ENCODE measurements at regions not wholly inside any gene's neighbourhood (a gene's known extent, or its start where the extent isn't known, plus 50 kb on each side); places are given as distances from the start of the nearest gene placed in this dataset.

GRCh38 chr7:118754608-118755007, 530.1 kb downstream of the ANKRD7 start:
- no peak for ATAC-seq (replicated peaks in 6 of 8)
- 5 to 100% (median 68%) methylated on average over 2 to 3 of the region's 3 CpGs; no CpG with 5 or more reads in 1 of the 10 experiments for WGBS, 10 experiments
- Histone ChIP-seq H3K4me3 (no peak overlapping the region), H3K4me1 (replicated peaks in 1 of 2) (peaks cover 0 to 5% of the 10 kb centered on the region in 2 donors), H3K27ac (no peak overlapping the region)
- in situ Hi-C loops (cut with MboI; ENCODE audit: low pct_unique_long_range_greater_than_20kb in 2 of 9, low sequenced_read_pairs in 9 of 9, unreplicated experiment in 9 of 9): no loop called here

GRCh38 chr7:118755067-118755625, 530.6 kb downstream of the ANKRD7 start:
- Histone ChIP-seq H3K4me1 (replicated peaks in 1 of 2) (peaks cover 0 to 5% of the 10 kb centered on the region in 2 donors), H3K4me3 (no peak overlapping the region), H3K27ac (no peak overlapping the region)
- in situ Hi-C loops (cut with MboI; ENCODE audit: low pct_unique_long_range_greater_than_20kb in 2 of 9, low sequenced_read_pairs in 9 of 9, unreplicated experiment in 9 of 9): no loop called here
- ATAC-seq (replicated peaks in 6 of 8): no peak
- 0 to 100% (median 64%) methylated on average over 1 to 3 of the region's 3 CpGs for WGBS, 10 experiments

- Histone ChIP-seq H3K4me3 (no peak overlapping the region), H3K27ac (no peak overlapping the region), H3K4me1 (replicated peaks in 1 of 2) (peaks cover 0 to 5% of the 10 kb centered on the region in 2 donors)
- no peak for ATAC-seq (replicated peaks in 6 of 8)
- in situ Hi-C loops (cut with MboI; ENCODE audit: low pct_unique_long_range_greater_than_20kb in 2 of 9, low sequenced_read_pairs in 9 of 9, unreplicated experiment in 9 of 9): no loop called here
- 0 to 100% (median 92%) methylated on average over 1 to 3 of the region's 3 CpGs; no CpG with 5 or more reads in 2 of the 10 experiments for WGBS, 10 experiments
These were observed 532.6 kb downstream of the ANKRD7 start for GRCh38 chr7:118757066-118757465.

GRCh38 chr7:118758582-118758981, 534.1 kb downstream of the ANKRD7 start:
- ATAC-seq (replicated peaks in 6 of 8): no peak
- no peak overlapping the region for H3K4me3 ChIP-seq
- in situ Hi-C loops (cut with MboI; ENCODE audit: low pct_unique_long_range_greater_than_20kb in 2 of 9, low sequenced_read_pairs in 9 of 9, unreplicated experiment in 9 of 9): no loop called here
- H3K27ac ChIP-seq: no peak overlapping the region
- no peaks in the 10 kb centered on the region for H3K4me1 ChIP-seq (replicated peaks in 1 of 2)

GRCh38 chr7:118759921-118760320, 535.4 kb downstream of the ANKRD7 start:
- no peak for ATAC-seq (replicated peaks in 6 of 8)
- H3K4me3 ChIP-seq: no peak overlapping the region
- H3K4me1 ChIP-seq (replicated peaks in 1 of 2): no peaks in the 10 kb centered on the region
- H3K27ac ChIP-seq: no peak overlapping the region
- in situ Hi-C loops (cut with MboI; ENCODE audit: low pct_unique_long_range_greater_than_20kb in 2 of 9, low sequenced_read_pairs in 9 of 9, unreplicated experiment in 9 of 9): no loop called here

GRCh38 chr7:118762451-118762850, 537.9 kb downstream of the ANKRD7 start:
- H3K4me3 ChIP-seq: no peak overlapping the region
- 0 to 88% (median 71%) methylated on average over 1 to 2 of the region's 2 CpGs; no CpG with 5 or more reads in 1 of the 10 experiments for WGBS, 10 experiments
- H3K4me1 ChIP-seq (replicated peaks in 1 of 2): no peaks in the 10 kb centered on the region
- no peak overlapping the region for H3K27ac ChIP-seq
- ATAC-seq (replicated peaks in 6 of 8): no peak
- in situ Hi-C loops (cut with MboI; ENCODE audit: low pct_unique_long_range_greater_than_20kb in 2 of 9, low sequenced_read_pairs in 9 of 9, unreplicated experiment in 9 of 9): no loop called here

GRCh38 chr7:118764221-118764620, 539.7 kb downstream of the ANKRD7 start:
- no peak overlapping the region for H3K27ac ChIP-seq
- ATAC-seq (replicated peaks in 6 of 8): no peak

GRCh38 chr7:118771672-118772071, 547.2 kb downstream of the ANKRD7 start:
- ATAC-seq (replicated peaks in 6 of 8): no peak
- Histone ChIP-seq H3K27ac (no peak overlapping the region), H3K4me3 (no peak overlapping the region), H3K4me1 (replicated peaks in 1 of 2) (no peaks in the 10 kb centered on the region)
- in situ Hi-C loops (cut with MboI; ENCODE audit: low pct_unique_long_range_greater_than_20kb in 2 of 9, low sequenced_read_pairs in 9 of 9, unreplicated experiment in 9 of 9): no loop called here

More at GRCh38 chr7:118764221-118764620, 539.7 kb downstream of the ANKRD7 start:
- 4 to 100% (median 88%) methylated on average over 1 to 4 of the region's 4 CpGs; no CpG with 5 or more reads in 1 of the 10 experiments for WGBS, 10 experiments
- no peak overlapping the region for H3K4me3 ChIP-seq
- in situ Hi-C loops (cut with MboI; ENCODE audit: low pct_unique_long_range_greater_than_20kb in 2 of 9, low sequenced_read_pairs in 9 of 9, unreplicated experiment in 9 of 9): no loop called here
- no peaks in the 10 kb centered on the region for H3K4me1 ChIP-seq (replicated peaks in 1 of 2)

- Histone ChIP-seq H3K4me3 (no peak overlapping the region), H3K27ac (no peak overlapping the region), H3K4me1 (replicated peaks in 1 of 2) (no peaks in the 10 kb centered on the region)
- in situ Hi-C loops (cut with MboI; ENCODE audit: low pct_unique_long_range_greater_than_20kb in 2 of 9, low sequenced_read_pairs in 9 of 9, unreplicated experiment in 9 of 9): no loop called here
- ATAC-seq (replicated peaks in 6 of 8): no peak
- WGBS, 10 experiments: 0 to 100% (median 45%) methylated on average over 1 of the region's 1 CpG; no CpG with 5 or more reads in 2 of the 10 experiments
These were observed 552.8 kb downstream of the ANKRD7 start for GRCh38 chr7:118777308-118777707.

- 0 to 100% (median 83%) methylated on average over 1 to 4 of the region's 4 CpGs; no CpG with 5 or more reads in 5 of the 10 experiments for WGBS, 10 experiments
- in situ Hi-C loops (cut with MboI; ENCODE audit: low pct_unique_long_range_greater_than_20kb in 2 of 9, low sequenced_read_pairs in 9 of 9, unreplicated experiment in 9 of 9): no loop called here
- Histone ChIP-seq H3K27ac (no peak overlapping the region), H3K4me1 (replicated peaks in 1 of 2) (no peaks in the 10 kb centered on the region), H3K4me3 (no peak overlapping the region)
- no peak for ATAC-seq (replicated peaks in 6 of 8)
These were observed 568.2 kb downstream of the ANKRD7 start for GRCh38 chr7:118792682-118793081.

GRCh38 chr7:118793582-118793981, 569.1 kb downstream of the ANKRD7 start:
- no peak for ATAC-seq (replicated peaks in 6 of 8)
- no peak overlapping the region for H3K4me3 ChIP-seq
- WGBS, 10 experiments: 0 to 100% (median 20%) methylated on average over 1 of the region's 1 CpG; no CpG with 5 or more reads in 1 of the 10 experiments
- H3K27ac ChIP-seq: no peak overlapping the region
- in situ Hi-C loops (cut with MboI; ENCODE audit: low pct_unique_long_range_greater_than_20kb in 2 of 9, low sequenced_read_pairs in 9 of 9, unreplicated experiment in 9 of 9): no loop called here
- no peaks in the 10 kb centered on the region for H3K4me1 ChIP-seq (replicated peaks in 1 of 2)

- in situ Hi-C loops (cut with MboI; ENCODE audit: low pct_unique_long_range_greater_than_20kb in 2 of 9, low sequenced_read_pairs in 9 of 9, unreplicated experiment in 9 of 9): no loop called here
- no peak for ATAC-seq (replicated peaks in 6 of 8)
- no peak overlapping the region for H3K27ac ChIP-seq
- no peak overlapping the region for H3K4me3 ChIP-seq
- H3K4me1 ChIP-seq (replicated peaks in 1 of 2): no peaks in the 10 kb centered on the region
- 0 to 67% (median 27%) methylated on average over 1 of the region's 1 CpG; no CpG with 5 or more reads in 2 of the 10 experiments for WGBS, 10 experiments
These were observed 569.9 kb downstream of the ANKRD7 start for GRCh38 chr7:118794419-118794818.

GRCh38 chr7:118801366-118801765, 576.9 kb downstream of the ANKRD7 start:
- in situ Hi-C loops (cut with MboI; ENCODE audit: low pct_unique_long_range_greater_than_20kb in 2 of 9, low sequenced_read_pairs in 9 of 9, unreplicated experiment in 9 of 9): no loop called here
- 0 to 100% (median 92%) methylated on average over 1 to 2 of the region's 2 CpGs; no CpG with 5 or more reads in 1 of the 10 experiments for WGBS, 10 experiments
- Histone ChIP-seq H3K4me3 (no peak overlapping the region), H3K4me1 (replicated peaks in 1 of 2) (peaks cover 0 to 7% of the 10 kb centered on the region in 2 donors), H3K27ac (no peak overlapping the region)
- no peak for ATAC-seq (replicated peaks in 6 of 8)

GRCh38 chr7:118802726-118803125, 578.2 kb downstream of the ANKRD7 start:
- in situ Hi-C loops (cut with MboI; ENCODE audit: low pct_unique_long_range_greater_than_20kb in 2 of 9, low sequenced_read_pairs in 9 of 9, unreplicated experiment in 9 of 9): no loop called here
- Histone ChIP-seq H3K27ac (no peak overlapping the region), H3K4me1 (replicated peaks in 1 of 2) (peaks cover 0 to 7% of the 10 kb centered on the region in 2 donors), H3K4me3 (no peak overlapping the region)
- 0 to 100% (median 100%) methylated on average over 1 to 2 of the region's 2 CpGs for WGBS, 10 experiments
- ATAC-seq (replicated peaks in 6 of 8): no peak
